ENCODE measurements at regions not wholly inside any gene's neighbourhood (a gene's known extent, or its start where the extent isn't known, plus 50 kb on each side); places are given as distances from the start of the nearest gene placed in this dataset.

- DNase-seq (ENCODE audit: low spot score) (no peak), ATAC-seq (ENCODE audit: low FRiP score) (no peak)
- no peak for TF ChIP-seq CTCF (IDR thresholded peaks at IDR 0.05)
Measured at GRCh38 chr13:58998716-58999115, 1165.0 kb downstream of the DIAPH3 start.

GRCh38 chr13:58999851-59000250, 1163.9 kb downstream of the DIAPH3 start:
- no peak for ATAC-seq (ENCODE audit: low FRiP score)

GRCh38 chr13:59000770-59001169, 1163.0 kb downstream of the DIAPH3 start:
- ATAC-seq (ENCODE audit: low FRiP score) (no peak), DNase-seq (ENCODE audit: low spot score) (no peak)
- no peak for TF ChIP-seq CTCF (IDR thresholded peaks at IDR 0.05)

More at GRCh38 chr13:58999851-59000250, 1163.9 kb downstream of the DIAPH3 start:
- no peak for DNase-seq (ENCODE audit: low spot score)
- TF ChIP-seq CTCF (IDR thresholded peaks at IDR 0.05), result no peak

- TF ChIP-seq CTCF (IDR thresholded peaks at IDR 0.05), result no peak
- DNase-seq (ENCODE audit: low spot score), result no peak
- ATAC-seq (ENCODE audit: low FRiP score), result no peak
Measured at GRCh38 chr13:59012731-59013130, 1151.0 kb downstream of the DIAPH3 start.

GRCh38 chr13:59016250-59016649, 1147.5 kb downstream of the DIAPH3 start:
- no peak for DNase-seq (ENCODE audit: low spot score)
- ATAC-seq (ENCODE audit: low FRiP score), result no peak
- TF ChIP-seq CTCF (IDR thresholded peaks at IDR 0.05), result no peak

GRCh38 chr13:59024434-59024833, 1139.3 kb downstream of the DIAPH3 start:
- TF ChIP-seq CTCF (IDR thresholded peaks at IDR 0.05), result no peak
- DNase-seq (ENCODE audit: low spot score), result no peak
- no peak for ATAC-seq (ENCODE audit: low FRiP score)

- ATAC-seq (ENCODE audit: low FRiP score) (no peak), DNase-seq (ENCODE audit: low spot score) (no peak)
- no peak for TF ChIP-seq CTCF (IDR thresholded peaks at IDR 0.05)
Measured at GRCh38 chr13:59034198-59034597, 1129.5 kb downstream of the DIAPH3 start.
